Activated effector memory CD4-positive, alpha-beta T cell treated with Interleukin-2 at 50 U/mL for 16 hours (primary cell): ENCODE measurements at regions not wholly inside any gene's neighbourhood (a gene's known extent, or its start where the extent isn't known, plus 50 kb on each side); places are given as distances from the start of the nearest gene placed in this dataset.

Experiments used
- DNase-seq: peaks from one replicate; pipeline ENCODE4 v3.0.0-alpha.2; 2020

GRCh38 chr5:147037515-147038205 is 159.1 kb upstream of the PPP2R2B start:
- no peak for DNase-seq

- DNase-seq, result no peak
Observed at GRCh38 chr5:147040856-147041255, 162.3 kb upstream of the PPP2R2B start.

- DNase-seq, result no peak
Observed at GRCh38 chr5:147044572-147045273, 166.2 kb upstream of the PPP2R2B start.

- DNase-seq, result no peak
Observed at GRCh38 chr5:147045290-147045689, 166.7 kb upstream of the PPP2R2B start.

GRCh38 chr5:147046281-147046680 is 167.7 kb upstream of the PPP2R2B start:
- no peak for DNase-seq

GRCh38 chr5:147046894-147047293 is 168.3 kb upstream of the PPP2R2B start:
- no peak for DNase-seq

GRCh38 chr5:147049764-147050163 is 171.2 kb upstream of the PPP2R2B start:
- no peak for DNase-seq

GRCh38 chr5:147050172-147050571 is 171.6 kb upstream of the PPP2R2B start:
- no peak for DNase-seq

GRCh38 chr5:147051193-147051592 is 172.6 kb upstream of the PPP2R2B start:
- DNase-seq, result no peak

GRCh38 chr5:147052519-147052918 is 174.0 kb upstream of the PPP2R2B start:
- DNase-seq, result no peak

- DNase-seq, result no peak
Observed at GRCh38 chr5:147055089-147055826, 176.7 kb upstream of the PPP2R2B start.

GRCh38 chr5:147055850-147056566 is 177.5 kb upstream of the PPP2R2B start:
- DNase-seq, result no peak

- no peak for DNase-seq
Observed at GRCh38 chr5:147057051-147057450, 177.8 kb upstream of the STK32A start.

GRCh38 chr5:147061431-147061830 is 173.4 kb upstream of the STK32A start:
- DNase-seq, result no peak

- DNase-seq, result no peak
Observed at GRCh38 chr5:147062427-147062826, 172.4 kb upstream of the STK32A start.

GRCh38 chr5:147063943-147064342 is 170.9 kb upstream of the STK32A start:
- no peak for DNase-seq

GRCh38 chr5:147065071-147065470 is 169.8 kb upstream of the STK32A start:
- DNase-seq, result no peak

- no peak for DNase-seq
Observed at GRCh38 chr5:147068998-147069397, 165.8 kb upstream of the STK32A start.

- no peak for DNase-seq
Observed at GRCh38 chr5:147072622-147073021, 162.2 kb upstream of the STK32A start.

GRCh38 chr5:147073098-147073497 is 161.7 kb upstream of the STK32A start:
- no peak for DNase-seq

- no peak for DNase-seq
Observed at GRCh38 chr5:147075187-147075586, 159.6 kb upstream of the STK32A start.

- no peak for DNase-seq
Observed at GRCh38 chr5:147080391-147080790, 154.4 kb upstream of the STK32A start.

- no peak for DNase-seq
Observed at GRCh38 chr5:147081311-147081764, 153.5 kb upstream of the STK32A start.
